ENCODE measurements at regions not wholly inside any gene's neighbourhood (a gene's known extent, or its start where the extent isn't known, plus 50 kb on each side); places are given as distances from the start of the nearest gene placed in this dataset.

DNA sequence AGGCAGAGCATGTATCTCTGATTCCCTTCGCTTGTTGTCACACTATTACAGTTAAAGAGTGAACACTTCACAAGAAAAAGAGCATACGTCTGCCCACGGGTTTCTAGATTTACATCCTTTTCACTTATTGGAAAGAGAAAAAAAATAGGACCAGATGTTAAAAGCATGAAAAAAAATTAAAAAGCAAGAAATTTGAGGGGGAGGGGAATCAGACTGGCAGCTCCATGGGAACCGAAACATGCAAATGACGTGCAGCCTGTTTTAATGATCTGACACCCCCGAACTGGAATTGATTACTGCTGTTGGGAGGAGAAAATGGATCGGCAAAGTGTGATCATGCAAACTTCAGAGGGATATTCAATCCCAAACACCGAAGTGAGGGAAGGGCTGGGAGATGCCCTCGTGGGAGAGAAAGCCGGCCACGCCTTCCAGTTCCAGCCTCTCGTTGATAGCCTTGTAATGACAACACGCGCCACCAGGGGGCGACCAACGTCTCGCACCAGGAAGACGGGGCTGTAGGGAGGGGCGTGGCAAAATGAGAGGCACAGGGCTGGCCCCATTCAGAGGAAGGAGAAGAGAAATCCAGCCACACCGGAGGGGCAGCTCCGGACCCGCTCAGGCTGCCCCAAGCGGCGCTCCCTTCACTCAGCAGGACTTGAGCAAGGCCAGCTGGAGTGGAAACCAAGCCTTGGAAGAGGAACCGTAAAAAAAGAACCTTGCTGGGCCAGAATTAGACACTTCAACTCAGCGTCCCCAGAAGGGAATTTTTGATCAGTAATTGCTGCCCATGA, 53.8 kb upstream of the SYT13 start:
- TF ChIP-seq, protein P1, sequence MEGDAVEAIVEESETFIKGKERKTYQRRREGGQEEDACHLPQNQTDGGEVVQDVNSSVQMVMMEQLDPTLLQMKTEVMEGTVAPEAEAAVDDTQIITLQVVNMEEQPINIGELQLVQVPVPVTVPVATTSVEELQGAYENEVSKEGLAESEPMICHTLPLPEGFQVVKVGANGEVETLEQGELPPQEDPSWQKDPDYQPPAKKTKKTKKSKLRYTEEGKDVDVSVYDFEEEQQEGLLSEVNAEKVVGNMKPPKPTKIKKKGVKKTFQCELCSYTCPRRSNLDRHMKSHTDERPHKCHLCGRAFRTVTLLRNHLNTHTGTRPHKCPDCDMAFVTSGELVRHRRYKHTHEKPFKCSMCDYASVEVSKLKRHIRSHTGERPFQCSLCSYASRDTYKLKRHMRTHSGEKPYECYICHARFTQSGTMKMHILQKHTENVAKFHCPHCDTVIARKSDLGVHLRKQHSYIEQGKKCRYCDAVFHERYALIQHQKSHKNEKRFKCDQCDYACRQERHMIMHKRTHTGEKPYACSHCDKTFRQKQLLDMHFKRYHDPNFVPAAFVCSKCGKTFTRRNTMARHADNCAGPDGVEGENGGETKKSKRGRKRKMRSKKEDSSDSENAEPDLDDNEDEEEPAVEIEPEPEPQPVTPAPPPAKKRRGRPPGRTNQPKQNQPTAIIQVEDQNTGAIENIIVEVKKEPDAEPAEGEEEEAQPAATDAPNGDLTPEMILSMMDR (IDR thresholded peaks at IDR 0.05 in 8 of 11, conservative IDR thresholded peaks at IDR 0.05 in 3 of 11), result peak; percentile 87 to 97 (median 95)
- TF ChIP-seq POLR2AphosphoS5 (IDR thresholded peaks at IDR 0.05), result peak; percentile 58 to 71 (median 61)
